GM12878 (cell line): ENCODE measurements at regions not wholly inside any gene's neighbourhood (a gene's known extent, or its start where the extent isn't known, plus 50 kb on each side); places are given as distances from the start of the nearest gene placed in this dataset.

Experiments
- CHD1 ChIP-seq: IDR thresholded peaks from 2 replicates; pipeline ENCODE4 v1.6.1; 2012; ENCODE audit warnings: low read depth, low read length, improper control_type of control experiment
- CHD4 ChIP-seq: fragments of 200-600 bp; sonication (generic); IDR thresholded peaks from 2 replicates; pipeline ENCODE4 v1.6.1; 2016; ENCODE audit warnings: mild to moderate bottlenecking
- FOXK2 ChIP-seq: fragments of 450-650 bp; IDR thresholded peaks from 2 replicates; pipeline ENCODE4 v1.6.1; 2017; ENCODE audit warnings: mild to moderate bottlenecking, moderate library complexity
- NFYA ChIP-seq: IDR thresholded peaks from 2 replicates; pipeline ENCODE4 v1.6.1; 2011; ENCODE audit warnings: low read depth, mild to moderate bottlenecking, low read length, improper control_type of control experiment, borderline replicate concordance
- NKRF ChIP-seq: fragments of 450-650 bp; conservative IDR thresholded peaks from 2 replicates; pipeline ENCODE4 v1.6.1; 2017; ENCODE audit warnings: mild to moderate bottlenecking, moderate library complexity
- NR2F1 ChIP-seq: fragments of 450-650 bp; conservative IDR thresholded peaks from 2 replicates; pipeline ENCODE4 v1.6.1; 2017; ENCODE audit warnings: mild to moderate bottlenecking
- RAD51 ChIP-seq: fragments of 450-650 bp; IDR thresholded peaks from 2 replicates; pipeline ENCODE4 v1.6.1; 2016; ENCODE audit warnings: moderate library complexity, mild to moderate bottlenecking, inconsistent platforms
- ZNF687 ChIP-seq: fragments of 450-650 bp; IDR thresholded peaks from 2 replicates; pipeline ENCODE4 v1.6.1; 2017; ENCODE audit warnings: mild to moderate bottlenecking, moderate library complexity

- TF ChIP-seq NR2F1 (no peak), FOXK2 (no peak), ZNF687 (no peak), CHD4 (no peak), CHD1 (no peak), NKRF (no peak), RAD51 (no peak), NFYA (no peak)
- TF ChIP-seq, all 136 proteins: peak for 0
Observed at GRCh38 chr5:30183795-30184194, 1009.7 kb upstream of the CDH6 start (continued).
